ENCODE measurements at regions not wholly inside any gene's neighbourhood (a gene's known extent, or its start where the extent isn't known, plus 50 kb on each side); places are given as distances from the start of the nearest gene placed in this dataset.

- H3K9me3 Mint-ChIP-seq = no peaks in the 10 kb centered on the region
- H3K4me3 Mint-ChIP-seq = no peak overlapping the region
- H3K36me3 Mint-ChIP-seq = no peaks in the 10 kb centered on the region
- DNase-seq (ENCODE audit: low spot score) (no peak), ATAC-seq (no peak)
- no peaks in the 10 kb centered on the region for H3K27me3 Mint-ChIP-seq (ENCODE audit: low read depth)
- ChIA-PET POLR2A (no interaction called here), CTCF (no interaction called here)
- H3K4me1 Mint-ChIP-seq = peaks cover 25% of the 10 kb centered on the region
- TF ChIP-seq SP1 (CRISPR knock-in tag; conservative IDR thresholded peaks at IDR 0.05) = no peak
- no peak for TF ChIP-seq ESRRA (CRISPR knock-in tag; IDR thresholded peaks at IDR 0.05; ENCODE audit: borderline replicate concordance)
- no peak for TF ChIP-seq HMGXB4 (CRISPR knock-in tag; IDR thresholded peaks at IDR 0.05)
- no peak for TF ChIP-seq ZNF396 (CRISPR knock-in tag; IDR thresholded peaks at IDR 0.05; ENCODE audit: borderline replicate concordance)
- TF ChIP-seq NR3C1 (CRISPR knock-in tag; conservative IDR thresholded peaks at IDR 0.05; ENCODE audit: low read depth) = no peak
- no peak for TF ChIP-seq GTF2I (CRISPR knock-in tag; conservative IDR thresholded peaks at IDR 0.05)
- no peak for TF ChIP-seq ZBTB21 (CRISPR knock-in tag; IDR thresholded peaks at IDR 0.05; ENCODE audit: borderline replicate concordance)
- no peak for TF ChIP-seq FOXK1 (CRISPR knock-in tag; IDR thresholded peaks at IDR 0.05)
- no peak for TF ChIP-seq ZNF121 (CRISPR knock-in tag; IDR thresholded peaks at IDR 0.05)
- TF ChIP-seq, protein P1, sequence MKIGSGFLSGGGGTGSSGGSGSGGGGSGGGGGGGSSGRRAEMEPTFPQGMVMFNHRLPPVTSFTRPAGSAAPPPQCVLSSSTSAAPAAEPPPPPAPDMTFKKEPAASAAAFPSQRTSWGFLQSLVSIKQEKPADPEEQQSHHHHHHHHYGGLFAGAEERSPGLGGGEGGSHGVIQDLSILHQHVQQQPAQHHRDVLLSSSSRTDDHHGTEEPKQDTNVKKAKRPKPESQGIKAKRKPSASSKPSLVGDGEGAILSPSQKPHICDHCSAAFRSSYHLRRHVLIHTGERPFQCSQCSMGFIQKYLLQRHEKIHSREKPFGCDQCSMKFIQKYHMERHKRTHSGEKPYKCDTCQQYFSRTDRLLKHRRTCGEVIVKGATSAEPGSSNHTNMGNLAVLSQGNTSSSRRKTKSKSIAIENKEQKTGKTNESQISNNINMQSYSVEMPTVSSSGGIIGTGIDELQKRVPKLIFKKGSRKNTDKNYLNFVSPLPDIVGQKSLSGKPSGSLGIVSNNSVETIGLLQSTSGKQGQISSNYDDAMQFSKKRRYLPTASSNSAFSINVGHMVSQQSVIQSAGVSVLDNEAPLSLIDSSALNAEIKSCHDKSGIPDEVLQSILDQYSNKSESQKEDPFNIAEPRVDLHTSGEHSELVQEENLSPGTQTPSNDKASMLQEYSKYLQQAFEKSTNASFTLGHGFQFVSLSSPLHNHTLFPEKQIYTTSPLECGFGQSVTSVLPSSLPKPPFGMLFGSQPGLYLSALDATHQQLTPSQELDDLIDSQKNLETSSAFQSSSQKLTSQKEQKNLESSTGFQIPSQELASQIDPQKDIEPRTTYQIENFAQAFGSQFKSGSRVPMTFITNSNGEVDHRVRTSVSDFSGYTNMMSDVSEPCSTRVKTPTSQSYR (CRISPR knock-in tag; IDR thresholded peaks at IDR 0.05) = no peak
- no peak overlapping the region for H3K27ac Mint-ChIP-seq
These were observed 344.6 kb downstream of the ETNK1 start for GRCh38 chr12:22969521-22969920.

- ATAC-seq (no peak), DNase-seq (ENCODE audit: low spot score) (no peak)
- Mint-ChIP-seq H3K27ac (no peak overlapping the region), H3K9me3 (no peaks in the 10 kb centered on the region), H3K4me3 (no peak overlapping the region), H3K27me3 (ENCODE audit: low read depth) (no peaks in the 10 kb centered on the region), H3K36me3 (no peaks in the 10 kb centered on the region), H3K4me1 (peaks cover 21% of the 10 kb centered on the region)
- no peak for TF ChIP-seq MXD4 (CRISPR knock-in tag; IDR thresholded peaks at IDR 0.05; ENCODE audit: borderline replicate concordance)
- TF ChIP-seq, protein P2, sequence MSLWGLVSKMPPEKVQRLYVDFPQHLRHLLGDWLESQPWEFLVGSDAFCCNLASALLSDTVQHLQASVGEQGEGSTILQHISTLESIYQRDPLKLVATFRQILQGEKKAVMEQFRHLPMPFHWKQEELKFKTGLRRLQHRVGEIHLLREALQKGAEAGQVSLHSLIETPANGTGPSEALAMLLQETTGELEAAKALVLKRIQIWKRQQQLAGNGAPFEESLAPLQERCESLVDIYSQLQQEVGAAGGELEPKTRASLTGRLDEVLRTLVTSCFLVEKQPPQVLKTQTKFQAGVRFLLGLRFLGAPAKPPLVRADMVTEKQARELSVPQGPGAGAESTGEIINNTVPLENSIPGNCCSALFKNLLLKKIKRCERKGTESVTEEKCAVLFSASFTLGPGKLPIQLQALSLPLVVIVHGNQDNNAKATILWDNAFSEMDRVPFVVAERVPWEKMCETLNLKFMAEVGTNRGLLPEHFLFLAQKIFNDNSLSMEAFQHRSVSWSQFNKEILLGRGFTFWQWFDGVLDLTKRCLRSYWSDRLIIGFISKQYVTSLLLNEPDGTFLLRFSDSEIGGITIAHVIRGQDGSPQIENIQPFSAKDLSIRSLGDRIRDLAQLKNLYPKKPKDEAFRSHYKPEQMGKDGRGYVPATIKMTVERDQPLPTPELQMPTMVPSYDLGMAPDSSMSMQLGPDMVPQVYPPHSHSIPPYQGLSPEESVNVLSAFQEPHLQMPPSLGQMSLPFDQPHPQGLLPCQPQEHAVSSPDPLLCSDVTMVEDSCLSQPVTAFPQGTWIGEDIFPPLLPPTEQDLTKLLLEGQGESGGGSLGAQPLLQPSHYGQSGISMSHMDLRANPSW (CRISPR knock-in tag; conservative IDR thresholded peaks at IDR 0.05; ENCODE audit: low read depth) = no peak
- no peak for TF ChIP-seq ZNF263 (CRISPR knock-in tag; IDR thresholded peaks at IDR 0.05; ENCODE audit: low read depth)
- ChIA-PET POLR2A (no interaction called here), CTCF (interaction anchor here (1.0 kb wide), 1 partner anchor 10 kb away, joined by 3 read pairs; no protein-coding TSS in a partner anchor)
These were observed 346.3 kb downstream of the ETNK1 start for GRCh38 chr12:22971247-22971646.

GRCh38 chr12:22971701-22972191 is 346.8 kb downstream of the ETNK1 start:
- CTCF ChIA-PET = interaction anchor here (1.0 kb wide), 1 partner anchor 10 kb away, joined by 3 read pairs; no protein-coding TSS in a partner anchor
- Mint-ChIP-seq H3K4me1 (peaks cover 16% of the 10 kb centered on the region), H3K27me3 (ENCODE audit: low read depth) (no peaks in the 10 kb centered on the region), H3K4me3 (no peak overlapping the region), H3K9me3 (no peaks in the 10 kb centered on the region), H3K27ac (no peak overlapping the region), H3K36me3 (no peaks in the 10 kb centered on the region)
- POLR2A ChIA-PET = no interaction called here
- ATAC-seq (no peak), DNase-seq (ENCODE audit: low spot score) (no peak)
- TF ChIP-seq TP53 (CRISPR knock-in tag; IDR thresholded peaks at IDR 0.05) (no peak), USF1 (CRISPR knock-in tag; IDR thresholded peaks at IDR 0.05) (no peak), ZBTB43 (CRISPR knock-in tag; IDR thresholded peaks at IDR 0.05) (no peak), ZMAT4 (CRISPR knock-in tag; IDR thresholded peaks at IDR 0.05) (no peak), RELA (CRISPR knock-in tag; IDR thresholded peaks at IDR 0.05; ENCODE audit: borderline replicate concordance) (no peak), JAZF1 (CRISPR knock-in tag; IDR thresholded peaks at IDR 0.05) (no peak), GABPB1 (CRISPR knock-in tag; IDR thresholded peaks at IDR 0.05) (no peak)
- TF ChIP-seq, protein P3, sequence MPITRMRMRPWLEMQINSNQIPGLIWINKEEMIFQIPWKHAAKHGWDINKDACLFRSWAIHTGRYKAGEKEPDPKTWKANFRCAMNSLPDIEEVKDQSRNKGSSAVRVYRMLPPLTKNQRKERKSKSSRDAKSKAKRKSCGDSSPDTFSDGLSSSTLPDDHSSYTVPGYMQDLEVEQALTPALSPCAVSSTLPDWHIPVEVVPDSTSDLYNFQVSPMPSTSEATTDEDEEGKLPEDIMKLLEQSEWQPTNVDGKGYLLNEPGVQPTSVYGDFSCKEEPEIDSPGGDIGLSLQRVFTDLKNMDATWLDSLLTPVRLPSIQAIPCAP (CRISPR knock-in tag; IDR thresholded peaks at IDR 0.05) = no peak
